ENCODE measurements at regions not wholly inside any gene's neighbourhood (a gene's known extent, or its start where the extent isn't known, plus 50 kb on each side); places are given as distances from the start of the nearest gene placed in this dataset.

DNA sequence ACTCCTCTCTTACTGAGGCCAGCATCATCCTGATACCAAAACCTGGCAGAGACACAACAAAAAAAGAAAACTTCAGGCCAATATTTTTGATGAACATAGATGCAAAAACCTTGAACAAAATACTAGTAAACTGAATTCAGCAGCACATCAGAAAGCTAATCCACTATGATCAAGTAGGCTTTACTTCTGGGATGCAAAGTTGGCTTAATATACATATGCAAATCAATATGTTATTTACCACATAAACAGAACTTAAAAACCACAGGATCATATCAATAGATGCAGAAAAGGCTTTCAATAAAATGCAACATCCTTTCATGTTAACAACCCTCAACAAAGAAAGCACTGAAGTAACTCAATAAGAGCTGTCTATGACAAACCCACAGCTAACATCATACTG lies 414.5 kb upstream of the MCTP2 start:
- Histone ChIP-seq H3K4me2 (no peak overlapping the region), H3F3A (replicated peaks; ENCODE audit: insufficient read depth) (no peaks in the 10 kb centered on the region), H3K9me3 (no peaks in the 10 kb centered on the region), H3K4me1 (ENCODE audit: control insufficient read depth in 1 of 2, insufficient read depth in 2 of 2, low read depth in 1 of 2, low read length in 1 of 2) (no peaks in the 10 kb centered on the region), H3K9me2 (no peaks in the 10 kb centered on the region), H3K27me3 (ENCODE audit: insufficient read depth) (no peaks in the 10 kb centered on the region), H3K79me2 (ENCODE audit: insufficient read depth) (no peaks in the 10 kb centered on the region), H3K36me3 (replicated peaks in 1 of 2; ENCODE audit: control insufficient read depth in 1 of 2, insufficient read depth in 2 of 2, low read length in 1 of 2) (no peaks in the 10 kb centered on the region), H3K4me3 (ENCODE audit: low read depth in 2 of 2, low read length in 1 of 2) (no peak overlapping the region), H3K9ac (no peak overlapping the region), H3K27ac (ENCODE audit: low read depth in 2 of 2, low read length in 1 of 2) (no peak overlapping the region), H2AFZ (ENCODE audit: low read depth) (no peak overlapping the region), H4K20me1 (ENCODE audit: insufficient read depth) (no peaks in the 10 kb centered on the region)
- ChIA-PET POLR2A (no interaction called here), CTCF (interaction anchor here (1.3 kb wide), 2 partner anchors 180 to 729 kb away, joined by 4 read pairs; no protein-coding TSS in a partner anchor)
- TF ChIP-seq, protein P1, sequence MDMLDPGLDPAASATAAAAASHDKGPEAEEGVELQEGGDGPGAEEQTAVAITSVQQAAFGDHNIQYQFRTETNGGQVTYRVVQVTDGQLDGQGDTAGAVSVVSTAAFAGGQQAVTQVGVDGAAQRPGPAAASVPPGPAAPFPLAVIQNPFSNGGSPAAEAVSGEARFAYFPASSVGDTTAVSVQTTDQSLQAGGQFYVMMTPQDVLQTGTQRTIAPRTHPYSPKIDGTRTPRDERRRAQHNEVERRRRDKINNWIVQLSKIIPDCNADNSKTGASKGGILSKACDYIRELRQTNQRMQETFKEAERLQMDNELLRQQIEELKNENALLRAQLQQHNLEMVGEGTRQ (IDR thresholded peaks at IDR 0.05; ENCODE audit: borderline replicate concordance, low read depth, low read length) = no peak
- TF ChIP-seq, protein P2, sequence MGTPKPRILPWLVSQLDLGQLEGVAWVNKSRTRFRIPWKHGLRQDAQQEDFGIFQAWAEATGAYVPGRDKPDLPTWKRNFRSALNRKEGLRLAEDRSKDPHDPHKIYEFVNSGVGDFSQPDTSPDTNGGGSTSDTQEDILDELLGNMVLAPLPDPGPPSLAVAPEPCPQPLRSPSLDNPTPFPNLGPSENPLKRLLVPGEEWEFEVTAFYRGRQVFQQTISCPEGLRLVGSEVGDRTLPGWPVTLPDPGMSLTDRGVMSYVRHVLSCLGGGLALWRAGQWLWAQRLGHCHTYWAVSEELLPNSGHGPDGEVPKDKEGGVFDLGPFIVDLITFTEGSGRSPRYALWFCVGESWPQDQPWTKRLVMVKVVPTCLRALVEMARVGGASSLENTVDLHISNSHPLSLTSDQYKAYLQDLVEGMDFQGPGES (IDR thresholded peaks at IDR 0.05; ENCODE audit: low read depth, low read length) = no peak
- TF ChIP-seq TCF12 (IDR thresholded peaks at IDR 0.05) (no peak), JUND (IDR thresholded peaks at IDR 0.05) (no peak), GABPA (IDR thresholded peaks at IDR 0.05; ENCODE audit: low read depth) (no peak), ELF1 (IDR thresholded peaks at IDR 0.05) (no peak), FOSL2 (IDR thresholded peaks at IDR 0.05; ENCODE audit: borderline replicate concordance, low read depth) (no peak), RXRA (IDR thresholded peaks at IDR 0.05; ENCODE audit: borderline replicate concordance, low read depth) (no peak)
- TF ChIP-seq, protein P3, sequence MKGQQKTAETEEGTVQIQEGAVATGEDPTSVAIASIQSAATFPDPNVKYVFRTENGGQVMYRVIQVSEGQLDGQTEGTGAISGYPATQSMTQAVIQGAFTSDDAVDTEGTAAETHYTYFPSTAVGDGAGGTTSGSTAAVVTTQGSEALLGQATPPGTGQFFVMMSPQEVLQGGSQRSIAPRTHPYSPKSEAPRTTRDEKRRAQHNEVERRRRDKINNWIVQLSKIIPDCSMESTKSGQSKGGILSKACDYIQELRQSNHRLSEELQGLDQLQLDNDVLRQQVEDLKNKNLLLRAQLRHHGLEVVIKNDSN (IDR thresholded peaks at IDR 0.05; ENCODE audit: borderline replicate concordance, low read depth) = no peak
- no peak for DNase-seq

DNA sequence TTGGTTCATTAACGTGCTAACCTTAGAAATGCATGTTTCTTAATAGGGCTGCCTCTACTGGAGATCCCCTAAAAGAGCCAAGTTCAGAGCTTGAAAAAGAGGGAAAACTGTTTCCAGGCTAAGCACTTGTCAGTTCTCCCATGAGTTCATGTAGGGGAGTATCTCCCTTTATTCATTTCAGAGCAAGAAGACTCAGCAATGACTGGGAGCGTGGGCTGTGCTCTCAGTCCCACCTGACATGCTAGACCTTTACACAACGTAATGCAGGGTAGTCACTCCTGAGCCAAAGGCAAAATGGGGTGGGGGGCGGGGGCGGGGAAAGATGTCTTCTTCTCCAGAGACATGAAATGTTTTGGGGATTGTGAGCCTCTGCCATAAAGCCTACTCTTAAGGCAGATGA lies 420.1 kb upstream of the MCTP2 start:
- no peak overlapping the region for H2AFZ ChIP-seq (ENCODE audit: low read depth)
- H3K27me3 ChIP-seq (ENCODE audit: insufficient read depth) = no peaks in the 10 kb centered on the region
- H3F3A ChIP-seq (replicated peaks; ENCODE audit: insufficient read depth) = no peaks in the 10 kb centered on the region
- ChIA-PET CTCF (interaction anchor here (1.2 kb wide), 1 partner anchor 12 kb away, joined by 3 read pairs; no protein-coding TSS in a partner anchor), POLR2A (no interaction called here)
- H3K4me2 ChIP-seq = no peak overlapping the region
- H3K36me3 ChIP-seq (replicated peaks in 1 of 2; ENCODE audit: control insufficient read depth in 1 of 2, insufficient read depth in 2 of 2, low read length in 1 of 2) = no peaks in the 10 kb centered on the region
- no peak for TF ChIP-seq YY1 (IDR thresholded peaks at IDR 0.05; ENCODE audit: low read depth)
- TF ChIP-seq, protein P4, sequence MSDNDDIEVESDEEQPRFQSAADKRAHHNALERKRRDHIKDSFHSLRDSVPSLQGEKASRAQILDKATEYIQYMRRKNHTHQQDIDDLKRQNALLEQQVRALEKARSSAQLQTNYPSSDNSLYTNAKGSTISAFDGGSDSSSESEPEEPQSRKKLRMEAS (IDR thresholded peaks at IDR 0.05; ENCODE audit: low read depth) = no peak
- TF ChIP-seq EP300 (IDR thresholded peaks at IDR 0.05; ENCODE audit: borderline replicate concordance in 1 of 2, low read depth in 1 of 2, low read length in 1 of 2) = no peak
- no peak for TF ChIP-seq SIN3A (IDR thresholded peaks at IDR 0.05; ENCODE audit: borderline replicate concordance, low read depth, low read length)
- TF ChIP-seq TCF12 (IDR thresholded peaks at IDR 0.05) = no peak
- TF ChIP-seq GATA2 (CRISPR knock-in tag; IDR thresholded peaks at IDR 0.05) = no peak
- no peak for TF ChIP-seq EZH2phosphoT487 (IDR thresholded peaks at IDR 0.05; ENCODE audit: borderline replicate concordance, low read depth)
- TF ChIP-seq, protein P5, sequence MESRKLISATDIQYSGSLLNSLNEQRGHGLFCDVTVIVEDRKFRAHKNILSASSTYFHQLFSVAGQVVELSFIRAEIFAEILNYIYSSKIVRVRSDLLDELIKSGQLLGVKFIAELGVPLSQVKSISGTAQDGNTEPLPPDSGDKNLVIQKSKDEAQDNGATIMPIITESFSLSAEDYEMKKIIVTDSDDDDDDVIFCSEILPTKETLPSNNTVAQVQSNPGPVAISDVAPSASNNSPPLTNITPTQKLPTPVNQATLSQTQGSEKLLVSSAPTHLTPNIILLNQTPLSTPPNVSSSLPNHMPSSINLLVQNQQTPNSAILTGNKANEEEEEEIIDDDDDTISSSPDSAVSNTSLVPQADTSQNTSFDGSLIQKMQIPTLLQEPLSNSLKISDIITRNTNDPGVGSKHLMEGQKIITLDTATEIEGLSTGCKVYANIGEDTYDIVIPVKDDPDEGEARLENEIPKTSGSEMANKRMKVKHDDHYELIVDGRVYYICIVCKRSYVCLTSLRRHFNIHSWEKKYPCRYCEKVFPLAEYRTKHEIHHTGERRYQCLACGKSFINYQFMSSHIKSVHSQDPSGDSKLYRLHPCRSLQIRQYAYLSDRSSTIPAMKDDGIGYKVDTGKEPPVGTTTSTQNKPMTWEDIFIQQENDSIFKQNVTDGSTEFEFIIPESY (IDR thresholded peaks at IDR 0.05; ENCODE audit: borderline replicate concordance, low read depth) = no peak
- no peak for TF ChIP-seq NRF1 (IDR thresholded peaks at IDR 0.05; ENCODE audit: low read depth, low read length)
- TF ChIP-seq NFIC (IDR thresholded peaks at IDR 0.05; ENCODE audit: borderline replicate concordance) = no peak
- no peak for TF ChIP-seq FOXM1 (IDR thresholded peaks at IDR 0.05; ENCODE audit: low read depth)
- TF ChIP-seq TAF1 (IDR thresholded peaks at IDR 0.05; ENCODE audit: borderline replicate concordance, low read depth, low read length) = no peak
- no peak for TF ChIP-seq GABPA (IDR thresholded peaks at IDR 0.05; ENCODE audit: low read depth)
- no peak overlapping the region for H3K9ac ChIP-seq
- no peak overlapping the region for H3K27ac ChIP-seq (ENCODE audit: low read depth in 2 of 2, low read length in 1 of 2)
- no peaks in the 10 kb centered on the region for H3K9me2 ChIP-seq
- H3K9me3 ChIP-seq = no peaks in the 10 kb centered on the region
- 16% methylated on average over 5 of the region's 5 CpGs for WGBS (ENCODE audit: low lambda C conversion rate)
- H3K79me2 ChIP-seq (ENCODE audit: insufficient read depth) = no peaks in the 10 kb centered on the region
- DNase-seq = no peak
- no peaks in the 10 kb centered on the region for H3K4me1 ChIP-seq (ENCODE audit: control insufficient read depth in 1 of 2, insufficient read depth in 2 of 2, low read depth in 1 of 2, low read length in 1 of 2)
- no peaks in the 10 kb centered on the region for H4K20me1 ChIP-seq (ENCODE audit: insufficient read depth)
- H3K4me3 ChIP-seq (ENCODE audit: low read depth in 2 of 2, low read length in 1 of 2) = no peak overlapping the region

Data from SK-N-SH (cell line).